ENCODE measurements at regions not wholly inside any gene's neighbourhood (a gene's known extent, or its start where the extent isn't known, plus 50 kb on each side); places are given as distances from the start of the nearest gene placed in this dataset.

DNA sequence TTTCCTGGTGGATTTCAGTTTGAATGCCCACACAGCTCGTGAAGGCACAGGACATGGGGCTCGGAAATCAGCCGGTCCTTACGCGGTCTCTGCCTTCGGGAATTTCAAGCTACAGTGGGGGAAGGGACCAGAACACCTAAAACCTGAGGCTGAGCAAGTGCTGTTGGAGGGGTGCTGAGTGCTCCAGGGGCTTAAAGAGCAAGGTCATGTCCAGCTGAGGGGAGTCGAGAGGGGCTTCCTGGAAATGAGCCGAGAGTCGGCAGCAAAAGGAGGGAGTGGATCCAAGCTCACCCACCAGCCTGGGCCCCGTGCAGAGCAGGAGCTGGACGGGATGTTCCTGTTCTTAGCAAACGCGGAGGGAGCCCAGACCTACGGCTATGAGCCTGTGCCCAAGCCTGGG lies 73.2 kb upstream of the RPL38 start:
- TF ChIP-seq, protein P1, sequence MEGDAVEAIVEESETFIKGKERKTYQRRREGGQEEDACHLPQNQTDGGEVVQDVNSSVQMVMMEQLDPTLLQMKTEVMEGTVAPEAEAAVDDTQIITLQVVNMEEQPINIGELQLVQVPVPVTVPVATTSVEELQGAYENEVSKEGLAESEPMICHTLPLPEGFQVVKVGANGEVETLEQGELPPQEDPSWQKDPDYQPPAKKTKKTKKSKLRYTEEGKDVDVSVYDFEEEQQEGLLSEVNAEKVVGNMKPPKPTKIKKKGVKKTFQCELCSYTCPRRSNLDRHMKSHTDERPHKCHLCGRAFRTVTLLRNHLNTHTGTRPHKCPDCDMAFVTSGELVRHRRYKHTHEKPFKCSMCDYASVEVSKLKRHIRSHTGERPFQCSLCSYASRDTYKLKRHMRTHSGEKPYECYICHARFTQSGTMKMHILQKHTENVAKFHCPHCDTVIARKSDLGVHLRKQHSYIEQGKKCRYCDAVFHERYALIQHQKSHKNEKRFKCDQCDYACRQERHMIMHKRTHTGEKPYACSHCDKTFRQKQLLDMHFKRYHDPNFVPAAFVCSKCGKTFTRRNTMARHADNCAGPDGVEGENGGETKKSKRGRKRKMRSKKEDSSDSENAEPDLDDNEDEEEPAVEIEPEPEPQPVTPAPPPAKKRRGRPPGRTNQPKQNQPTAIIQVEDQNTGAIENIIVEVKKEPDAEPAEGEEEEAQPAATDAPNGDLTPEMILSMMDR (IDR thresholded peaks at IDR 0.05), result no peak
- TF ChIP-seq POLR2A (IDR thresholded peaks at IDR 0.05), result no peak

Data from body of pancreas (tissue), 4 donors.